T1000 (cell line): ENCODE measurements at regions not wholly inside any gene's neighbourhood (a gene's known extent, or its start where the extent isn't known, plus 50 kb on each side); places are given as distances from the start of the nearest gene placed in this dataset.
A peak's percentile ranks its signal among the peaks of the same experiment; 100 is the strongest.
"Not testable (repeated sequence)": the region's sequence is repeated elsewhere in the genome, so short reads cannot be mapped to it uniquely, and the experiment has no call there.

Experiments used
- DNase-seq: peaks from one replicate; lab custom pipeline; 2025; ENCODE audit warnings: mixed read lengths; lab: John Stamatoyannopoulos, UW

- no peak for DNase-seq
These were observed 91.4 kb downstream of the NCOR2 start for GRCh38 chr12:124476011-124476400.

- no peak for DNase-seq
These were observed 92.0 kb downstream of the NCOR2 start for GRCh38 chr12:124475295-124476010.

- no peak for DNase-seq
These were observed 92.7 kb downstream of the NCOR2 start for GRCh38 chr12:124474709-124475108.

DNA sequence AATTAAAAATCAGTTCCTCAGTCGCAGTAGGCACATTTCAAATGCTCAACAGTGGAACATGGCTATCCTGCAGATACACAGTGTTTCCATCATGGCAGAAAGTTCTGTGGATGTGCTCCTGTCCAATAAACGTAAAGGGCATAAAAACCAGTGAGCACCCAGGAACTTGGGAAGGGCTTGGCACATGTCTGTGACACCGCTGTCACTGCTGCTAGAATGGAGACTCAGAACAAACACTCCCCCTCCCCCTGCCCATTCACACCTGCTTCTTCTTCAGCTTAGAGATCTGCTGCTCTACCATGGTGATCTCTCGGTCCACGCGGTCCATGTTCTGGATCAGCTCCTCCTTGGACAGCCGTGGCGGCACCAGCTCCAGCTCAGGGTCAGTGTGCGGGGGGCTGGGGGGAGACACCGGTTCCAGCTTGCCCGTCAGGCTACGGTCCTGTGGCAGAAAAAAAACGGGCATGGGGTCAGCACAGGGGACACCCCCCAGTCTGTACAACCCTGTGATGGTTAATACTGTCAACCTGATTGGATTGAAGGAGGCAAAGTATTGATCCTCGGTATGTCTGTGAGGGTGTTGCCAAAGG, 94.6 kb downstream of the NCOR2 start:
- DNase-seq, result no peak

DNA sequence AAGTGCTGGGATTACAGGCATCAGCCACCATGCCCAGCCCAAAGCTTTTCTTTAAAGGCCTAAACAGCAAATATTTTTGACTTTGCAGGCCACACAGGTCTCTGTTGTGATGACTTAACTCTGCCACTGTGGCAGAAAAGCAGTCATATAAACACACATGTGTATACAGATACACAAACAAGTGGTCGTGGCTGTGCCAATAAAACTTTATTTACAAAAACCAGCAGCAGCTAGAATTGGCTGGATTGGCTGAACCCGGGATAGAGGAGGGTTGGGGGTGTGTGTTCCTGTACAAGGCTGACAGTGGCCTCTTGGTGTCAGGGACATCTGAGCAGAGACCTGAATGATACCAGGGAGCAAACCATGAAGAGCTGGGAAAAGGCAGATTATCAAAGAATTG, 95.6 kb downstream of the NCOR2 start:
- DNase-seq, result no peak

DNA sequence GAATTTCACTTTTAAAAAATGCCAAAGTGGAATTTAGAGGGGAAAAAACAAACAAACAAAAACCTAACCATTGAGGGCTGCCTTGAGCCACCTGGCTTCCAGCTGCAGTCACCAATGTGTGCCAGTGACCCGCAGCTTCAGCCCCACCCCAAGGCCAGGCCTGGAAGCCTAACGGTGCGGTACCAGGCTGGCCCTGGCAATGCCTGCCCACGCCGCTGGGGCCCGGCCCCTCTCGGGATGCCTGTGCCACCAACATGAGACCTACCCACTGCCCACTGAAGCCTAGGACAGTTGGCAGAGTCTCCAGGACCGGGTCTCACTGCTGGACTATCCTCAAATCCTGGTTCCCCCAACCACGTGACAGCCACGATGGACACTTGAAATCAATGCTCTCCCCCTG, 96.6 kb downstream of the NCOR2 start:
- no peak for DNase-seq

DNA sequence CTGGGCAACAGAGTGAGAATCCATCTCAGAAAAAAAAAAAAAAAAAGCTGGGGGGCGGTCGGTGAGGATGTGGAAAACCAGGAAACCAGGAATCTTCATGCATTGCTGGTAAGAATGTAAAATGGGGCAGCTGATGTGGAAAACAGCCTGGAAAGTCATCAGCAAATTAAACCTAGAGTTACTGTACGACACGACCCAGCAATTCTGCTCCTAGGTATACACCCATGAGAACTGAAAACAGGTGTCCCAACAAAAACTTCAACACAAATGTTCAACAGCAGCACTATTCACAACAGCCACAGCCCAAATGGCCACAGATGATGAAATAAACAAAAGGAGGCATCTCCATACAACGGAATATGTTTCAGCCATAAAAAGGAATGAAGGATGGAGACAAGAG, 97.3 kb downstream of the NCOR2 start:
- no peak for DNase-seq

DNA sequence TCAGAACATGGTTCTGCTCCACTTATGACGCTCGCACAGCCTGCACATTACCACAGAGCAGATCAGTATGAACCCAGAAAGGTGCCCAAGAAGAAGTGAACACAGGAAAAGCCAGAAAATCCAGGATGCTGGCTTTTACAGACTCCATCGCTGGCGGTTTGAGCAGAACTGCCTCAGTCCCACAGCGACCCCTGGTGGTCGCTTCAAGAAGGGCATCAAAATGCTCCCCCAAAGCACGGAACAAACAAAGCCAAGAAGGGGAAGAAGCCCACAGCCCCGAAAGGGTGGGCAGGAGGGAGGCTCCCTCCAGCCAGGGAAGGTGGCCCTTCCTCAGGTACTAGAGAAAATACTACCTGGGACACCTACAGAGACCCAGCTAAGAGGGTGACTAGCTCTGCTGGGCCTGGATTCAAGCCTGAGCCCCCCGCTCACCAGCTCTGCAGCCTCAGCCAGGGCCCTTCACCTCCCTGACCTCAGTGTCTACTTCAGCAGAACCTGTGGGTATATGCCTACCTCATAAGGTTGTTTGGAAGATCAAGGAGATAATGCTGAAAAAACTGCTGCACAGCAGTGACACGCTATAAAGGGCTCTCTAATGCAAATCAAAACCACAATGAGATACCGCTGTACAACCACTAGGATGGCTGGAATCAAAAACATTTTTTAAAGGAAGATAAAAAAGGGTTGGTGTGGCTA, 98.1 kb downstream of the NCOR2 start:
- peak; percentile 24 for DNase-seq

DNA sequence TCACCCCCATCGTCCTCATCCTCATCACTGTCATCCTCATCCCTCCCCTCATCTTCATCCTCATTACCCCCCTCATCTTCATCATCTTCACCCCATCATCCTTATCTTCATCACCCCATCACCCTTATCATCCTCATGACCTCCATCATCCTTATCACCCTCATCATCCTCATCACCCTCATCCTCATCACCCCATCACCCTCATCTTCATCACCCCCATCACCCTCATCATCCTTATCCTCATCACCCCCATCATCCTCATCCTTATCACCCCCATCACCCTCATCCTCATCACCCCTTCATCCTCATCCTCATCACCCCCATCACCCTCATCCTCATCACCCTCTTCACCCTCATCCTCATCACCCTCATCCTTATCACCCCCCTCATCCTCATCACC, 99.9 kb downstream of the NCOR2 start:
- DNase-seq, result not testable (repeated sequence)

- peak; percentile 20 for DNase-seq
These were observed 100.9 kb downstream of the NCOR2 start for GRCh38 chr12:124466216-124467128.

DNA sequence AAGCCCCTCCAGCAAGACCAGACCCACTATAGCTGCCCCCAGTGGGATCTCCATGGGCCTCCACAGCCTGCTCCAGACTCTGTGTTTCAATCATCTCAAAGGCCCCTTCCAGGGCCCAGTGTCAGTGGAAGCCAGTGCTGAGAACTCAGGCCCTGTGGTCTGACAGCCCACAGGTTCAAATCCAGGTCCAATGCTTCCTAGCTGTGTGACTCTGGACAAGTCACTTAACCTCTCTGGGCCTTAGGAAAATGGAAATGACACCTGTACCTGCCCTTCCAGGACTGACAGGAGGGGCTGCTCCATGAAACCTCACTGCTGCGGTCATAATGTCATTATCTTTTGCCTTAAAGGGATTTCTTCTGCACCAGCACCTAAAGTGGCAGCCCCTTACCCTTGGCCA, 101.9 kb downstream of the NCOR2 start:
- DNase-seq, result no peak

GRCh38 chr12:124464830-124465229, 102.6 kb downstream of the NCOR2 start:
- no peak for DNase-seq

DNA sequence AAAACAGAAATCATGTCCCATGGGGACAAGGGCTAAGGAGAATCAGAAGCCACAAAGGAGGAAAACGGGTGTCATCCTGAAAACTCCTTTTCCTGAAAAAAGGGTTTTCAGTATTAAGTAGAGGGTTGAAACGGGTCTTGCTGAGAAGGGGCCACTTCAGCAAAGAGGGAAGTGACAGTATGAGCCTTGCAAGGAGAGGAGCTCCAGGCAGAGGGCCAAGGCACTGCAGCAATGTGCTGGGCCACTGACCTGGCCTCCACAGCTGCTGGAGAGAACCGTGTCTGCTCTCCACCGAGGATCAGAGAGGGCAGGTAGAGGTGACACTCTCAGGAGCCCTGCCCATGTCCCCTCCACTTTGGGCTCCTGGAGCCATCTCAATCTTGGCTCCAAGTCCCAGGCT, 103.3 kb downstream of the NCOR2 start:
- no peak for DNase-seq

DNA sequence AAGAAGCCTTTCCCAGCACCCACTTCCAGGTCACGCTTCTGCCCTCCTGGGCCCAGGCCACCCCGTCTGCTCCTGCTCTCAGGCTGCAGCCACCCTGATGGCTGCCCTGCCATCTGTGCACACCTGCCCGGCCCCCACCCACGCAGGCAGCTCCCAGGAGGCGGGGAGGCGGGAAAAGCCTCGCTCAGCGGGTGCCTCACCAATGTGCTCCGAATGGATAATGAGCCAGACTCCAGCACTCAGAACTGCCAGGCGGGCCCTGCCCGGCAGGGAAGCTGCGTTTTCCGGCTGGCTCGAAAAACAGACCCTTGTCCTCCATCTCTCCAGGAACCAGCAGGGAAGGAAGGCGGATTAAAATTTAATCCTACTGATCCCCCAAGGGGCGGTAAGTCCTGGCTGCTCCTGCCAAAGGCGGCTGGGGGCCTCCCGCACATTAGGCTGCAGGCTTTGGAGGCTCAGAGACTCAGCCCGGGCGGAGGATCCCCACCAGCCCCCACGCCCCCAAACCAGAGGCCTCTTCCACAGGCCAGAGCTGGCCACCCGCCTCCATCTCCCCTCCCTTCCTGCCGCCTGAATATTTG, 104.0 kb downstream of the NCOR2 start:
- no peak for DNase-seq

- no peak for DNase-seq
These were observed 104.7 kb downstream of the NCOR2 start for GRCh38 chr12:124462750-124463149.

GRCh38 chr12:124461851-124462623, 105.4 kb downstream of the NCOR2 start:
- no peak for DNase-seq

DNA sequence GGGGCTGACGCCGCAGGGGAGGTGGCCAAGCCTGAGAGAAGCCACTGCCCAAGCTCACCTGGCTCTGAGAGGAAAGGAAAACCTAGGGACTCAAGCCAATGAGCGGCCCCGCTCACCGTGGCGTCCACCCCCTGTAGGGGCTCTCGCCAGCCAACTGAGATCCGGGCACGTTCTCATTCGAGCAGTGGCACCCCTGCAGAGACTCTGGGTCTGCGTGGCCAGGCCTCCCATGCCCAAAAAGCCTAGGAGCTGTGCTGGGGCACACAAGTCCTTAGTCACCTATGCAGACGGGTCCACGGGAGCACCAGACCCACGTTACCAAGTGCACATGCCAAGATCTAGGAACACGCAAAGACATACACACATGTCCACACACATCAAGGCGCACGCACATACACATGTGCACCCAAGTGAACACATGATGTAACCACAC, 106.2 kb downstream of the NCOR2 start:
- DNase-seq, result no peak

- no peak for DNase-seq
These were observed 106.6 kb downstream of the NCOR2 start for GRCh38 chr12:124460771-124461170.

GRCh38 chr12:124459852-124460645, 107.4 kb downstream of the NCOR2 start:
- no peak for DNase-seq
